DND-41 (cell line): ENCODE measurements at regions not wholly inside any gene's neighbourhood (a gene's known extent, or its start where the extent isn't known, plus 50 kb on each side); places are given as distances from the start of the nearest gene placed in this dataset.

ENCODE experiments used
- ATAC-seq: fragments of 200-7000 bp; cut with Tn5 transposase; 3 replicates; pipeline ENCODE4 v1.9.1; 2021; ENCODE audit warnings: low read depth; ENCODE audit not compliant: insufficient read depth
- DNase-seq: peaks from one replicate; pipeline ENCODE4 v3.0.0-alpha.2; 2020
- H2AFZ ChIP-seq: 2 replicates; pipeline ENCODE4 v1.6.0; 2012; ENCODE audit warnings: low read depth, low read length
- H3K27ac ChIP-seq: 2 replicates; pipeline ENCODE4 v1.5.1; 2012; ENCODE audit warnings: low read length, inconsistent platforms
- H3K27me3 ChIP-seq: fragments of 200-600 bp; sonication (generic); 2 replicates; pipeline ENCODE4 v1.6.0; 2012; ENCODE audit warnings: low read length, mild to moderate bottlenecking, inconsistent platforms; ENCODE audit not compliant: insufficient read depth, poor library complexity
- H3K36me3 ChIP-seq: 2 replicates; pipeline ENCODE4 v1.5.1; 2012; ENCODE audit warnings: low read length, inconsistent platforms; ENCODE audit not compliant: insufficient read depth
- H3K4me1 ChIP-seq: 2 replicates; pipeline ENCODE4 v1.5.1; 2012; ENCODE audit warnings: mild to moderate bottlenecking, low read length; ENCODE audit not compliant: insufficient read depth
- H3K4me2 ChIP-seq: 2 replicates; pipeline ENCODE4 v1.6.0; 2012; ENCODE audit warnings: mild to moderate bottlenecking, moderate library complexity, low read length, inconsistent platforms; ENCODE audit not compliant: insufficient read depth
- H3K4me3 ChIP-seq, 2 experiments: fragments of 200-600 bp in 1 of 2; shearing (Covaris generic) in 1 of 2; 2 replicates each; pipeline ENCODE4 v1.5.1; 2012 to 2016; ENCODE audit warnings: inconsistent platforms in 2 of 2, low read length in 2 of 2, mild to moderate bottlenecking in 2 of 2, low read depth in 1 of 2, moderate library complexity in 1 of 2
- H3K79me2 ChIP-seq: 2 replicates; pipeline ENCODE4 v1.6.0; 2012; ENCODE audit warnings: low read length, inconsistent platforms; ENCODE audit not compliant: insufficient read depth
- H3K9ac ChIP-seq: 2 replicates; pipeline ENCODE4 v1.6.0; 2012; ENCODE audit warnings: low read depth, mild to moderate bottlenecking, inconsistent platforms, low read length, moderate library complexity
- H3K9me3 ChIP-seq: 2 replicates; pipeline ENCODE4 v1.5.1; 2012; ENCODE audit warnings: low read length, moderate library complexity, mild to moderate bottlenecking, inconsistent platforms; ENCODE audit not compliant: insufficient read depth, severe bottlenecking
- H4K20me1 ChIP-seq: 2 replicates; pipeline ENCODE4 v1.6.0; 2012; ENCODE audit warnings: low read length; ENCODE audit not compliant: insufficient read depth
- CTCF ChIP-seq: IDR thresholded peaks from 2 replicates; pipeline ENCODE4 v1.5.1; 2012; ENCODE audit warnings: borderline replicate concordance, low read length, moderate library complexity, mild to moderate bottlenecking; ENCODE audit not compliant: poor library complexity, severe bottlenecking; ENCODE audit errors: extremely low read depth
- EZH2 ChIP-seq: IDR thresholded peaks from 3 replicates; pipeline ENCODE4 v1.6.1; 2012; ENCODE audit warnings: borderline replicate concordance, low read depth, mild to moderate bottlenecking, moderate library complexity, low read length, inconsistent platforms; ENCODE audit not compliant: severe bottlenecking

- H2AFZ ChIP-seq = no peak overlapping the region
- ATAC-seq = no peak
These were observed 101.2 kb upstream of the ENPP6 start for GRCh38 chr4:184318852-184319251.

GRCh38 chr4:184317234-184317918, 99.7 kb upstream of the ENPP6 start:
- no peak overlapping the region for H3K4me3 ChIP-seq
- H3K27me3 ChIP-seq = peaks cover 6% of the 10 kb centered on the region
- TF ChIP-seq EZH2 = no peak
- TF ChIP-seq CTCF = no peak
- H3K4me1 ChIP-seq = no peaks in the 10 kb centered on the region
- H3K36me3 ChIP-seq = no peaks in the 10 kb centered on the region
- no peak for DNase-seq
- no peak overlapping the region for H2AFZ ChIP-seq
- H3K4me2 ChIP-seq = no peak overlapping the region
- H3K9ac ChIP-seq = no peak overlapping the region
- no peaks in the 10 kb centered on the region for H3K9me3 ChIP-seq
- ATAC-seq = no peak
- no peak overlapping the region for H3K27ac ChIP-seq
- no peaks in the 10 kb centered on the region for H4K20me1 ChIP-seq
- no peaks in the 10 kb centered on the region for H3K79me2 ChIP-seq

More at GRCh38 chr4:184318852-184319251, 101.2 kb upstream of the ENPP6 start:
- TF ChIP-seq CTCF = no peak
- TF ChIP-seq EZH2 = no peak
- Histone ChIP-seq H3K4me3 (no peak overlapping the region), H3K27ac (no peak overlapping the region), H3K27me3 (peaks cover 3% of the 10 kb centered on the region), H3K9me3 (no peaks in the 10 kb centered on the region), H3K36me3 (no peaks in the 10 kb centered on the region), H3K9ac (no peak overlapping the region), H4K20me1 (no peaks in the 10 kb centered on the region), H3K4me2 (no peak overlapping the region), H3K4me1 (no peaks in the 10 kb centered on the region), H3K79me2 (no peaks in the 10 kb centered on the region)
- no peak for DNase-seq

- no peaks in the 10 kb centered on the region for H3K79me2 ChIP-seq
- H3K9me3 ChIP-seq = no peaks in the 10 kb centered on the region
- H2AFZ ChIP-seq = no peak overlapping the region
- no peak for DNase-seq
- no peak overlapping the region for H3K4me3 ChIP-seq
- H3K4me1 ChIP-seq = no peaks in the 10 kb centered on the region
- no peaks in the 10 kb centered on the region for H4K20me1 ChIP-seq
- H3K9ac ChIP-seq = no peak overlapping the region
- peaks cover 6% of the 10 kb centered on the region for H3K27me3 ChIP-seq
- no peak overlapping the region for H3K27ac ChIP-seq
- no peaks in the 10 kb centered on the region for H3K36me3 ChIP-seq
- no peak overlapping the region for H3K4me2 ChIP-seq
- TF ChIP-seq CTCF = no peak
- TF ChIP-seq EZH2 = no peak
- ATAC-seq = no peak
These were observed 99.1 kb upstream of the ENPP6 start for GRCh38 chr4:184316821-184317220.
